ENCODE measurements at regions not wholly inside any gene's neighbourhood (a gene's known extent, or its start where the extent isn't known, plus 50 kb on each side); places are given as distances from the start of the nearest gene placed in this dataset.

DNA sequence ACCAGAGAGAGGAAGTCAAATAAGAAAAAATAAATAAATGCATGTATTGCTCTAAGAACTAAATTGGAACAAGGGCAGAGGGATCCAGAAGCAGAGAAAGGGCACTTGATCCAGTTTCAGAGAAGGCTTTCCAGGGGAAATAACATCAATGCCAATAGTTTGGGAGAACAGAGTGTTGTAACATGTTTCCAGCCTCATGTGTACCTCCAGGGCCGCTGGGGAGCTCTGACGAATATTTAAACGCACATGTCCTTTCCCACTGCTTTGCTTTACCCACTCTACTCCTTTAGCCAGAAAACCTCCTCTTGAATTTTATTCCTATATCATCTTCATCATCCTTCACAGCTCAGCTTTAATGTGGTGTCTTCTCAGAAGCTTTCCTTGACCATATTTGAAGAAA is 233.7 kb downstream of the ENC1 start:
- TF ChIP-seq EZH2 (IDR thresholded peaks at IDR 0.05) (no peak), EZH2phosphoT487 (IDR thresholded peaks at IDR 0.05) (no peak)
- TF ChIP-seq, protein P1, sequence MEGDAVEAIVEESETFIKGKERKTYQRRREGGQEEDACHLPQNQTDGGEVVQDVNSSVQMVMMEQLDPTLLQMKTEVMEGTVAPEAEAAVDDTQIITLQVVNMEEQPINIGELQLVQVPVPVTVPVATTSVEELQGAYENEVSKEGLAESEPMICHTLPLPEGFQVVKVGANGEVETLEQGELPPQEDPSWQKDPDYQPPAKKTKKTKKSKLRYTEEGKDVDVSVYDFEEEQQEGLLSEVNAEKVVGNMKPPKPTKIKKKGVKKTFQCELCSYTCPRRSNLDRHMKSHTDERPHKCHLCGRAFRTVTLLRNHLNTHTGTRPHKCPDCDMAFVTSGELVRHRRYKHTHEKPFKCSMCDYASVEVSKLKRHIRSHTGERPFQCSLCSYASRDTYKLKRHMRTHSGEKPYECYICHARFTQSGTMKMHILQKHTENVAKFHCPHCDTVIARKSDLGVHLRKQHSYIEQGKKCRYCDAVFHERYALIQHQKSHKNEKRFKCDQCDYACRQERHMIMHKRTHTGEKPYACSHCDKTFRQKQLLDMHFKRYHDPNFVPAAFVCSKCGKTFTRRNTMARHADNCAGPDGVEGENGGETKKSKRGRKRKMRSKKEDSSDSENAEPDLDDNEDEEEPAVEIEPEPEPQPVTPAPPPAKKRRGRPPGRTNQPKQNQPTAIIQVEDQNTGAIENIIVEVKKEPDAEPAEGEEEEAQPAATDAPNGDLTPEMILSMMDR (IDR thresholded peaks at IDR 0.05): no peak
- Histone ChIP-seq H3K79me2 (ENCODE audit: low read depth) (no peaks in the 10 kb centered on the region), H3K9me3 (ENCODE audit: low read depth) (no peaks in the 10 kb centered on the region), H3K36me3 (no peaks in the 10 kb centered on the region), H3K4me3 (no peak overlapping the region), H3K27me3 (no peaks in the 10 kb centered on the region), H2AFZ (replicated peaks) (no peak overlapping the region), H3F3A (ENCODE audit: low read depth) (no peaks in the 10 kb centered on the region), H3K4me2 (no peak overlapping the region), H4K20me1 (ENCODE audit: low read depth) (no peaks in the 10 kb centered on the region), H3K9ac (no peak overlapping the region), H3K27ac (no peak overlapping the region), H3K4me1 (peaks cover 12% of the 10 kb centered on the region)
- Mint-ChIP-seq H3K36me3 (no peaks in the 10 kb centered on the region), H3K4me3 (no peak overlapping the region), H3K4me1 (peaks cover 36% of the 10 kb centered on the region), H3K9me3 (no peaks in the 10 kb centered on the region), H3K27me3 (ENCODE audit: insufficient read depth, low read depth) (peaks cover 11% of the 10 kb centered on the region), H3K27ac (no peak overlapping the region)
- DNase-seq (ENCODE audit: low spot score): no peak

DNA sequence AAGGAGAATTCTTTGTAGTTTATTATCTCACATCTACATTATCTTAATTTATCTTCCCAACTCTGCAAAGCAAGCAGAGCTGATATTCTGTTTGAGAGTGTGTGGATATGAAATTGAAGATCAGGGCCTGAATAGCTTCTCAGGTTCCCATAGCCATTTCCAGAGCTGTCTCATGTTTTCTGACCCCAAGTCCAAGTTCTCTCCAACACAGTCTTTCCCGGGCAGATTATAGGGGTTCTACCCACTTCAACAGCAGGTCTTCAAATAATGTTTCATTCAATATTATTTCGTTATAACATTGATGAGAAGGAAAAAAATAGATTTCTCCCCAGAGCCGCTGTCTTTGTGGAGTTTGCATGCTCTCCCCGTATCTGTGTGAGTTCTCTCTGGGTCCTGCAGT is 234.9 kb downstream of the ENC1 start:
- no peaks in the 10 kb centered on the region for H3K27me3 ChIP-seq
- no peak overlapping the region for H3K4me3 ChIP-seq
- H3K36me3 Mint-ChIP-seq: no peaks in the 10 kb centered on the region
- TF ChIP-seq, protein P1 (IDR thresholded peaks at IDR 0.05): no peak
- no peaks in the 10 kb centered on the region for H3K9me3 ChIP-seq (ENCODE audit: low read depth)
- peaks cover 39% of the 10 kb centered on the region for H3K4me1 Mint-ChIP-seq
- H3K4me2 ChIP-seq: no peak overlapping the region
- no peaks in the 10 kb centered on the region for H4K20me1 ChIP-seq (ENCODE audit: low read depth)
- H3K4me1 ChIP-seq: no peaks in the 10 kb centered on the region
- no peak overlapping the region for H3K4me3 Mint-ChIP-seq
- H3K36me3 ChIP-seq: no peaks in the 10 kb centered on the region
- H2AFZ ChIP-seq (replicated peaks): no peak overlapping the region
- no peak overlapping the region for H3K9ac ChIP-seq
- no peaks in the 10 kb centered on the region for H3K79me2 ChIP-seq (ENCODE audit: low read depth)
- no peak for DNase-seq (ENCODE audit: low spot score)
- H3K27me3 Mint-ChIP-seq (ENCODE audit: insufficient read depth, low read depth): peaks cover 11% of the 10 kb centered on the region
- H3K27ac Mint-ChIP-seq: no peak overlapping the region
- no peak overlapping the region for H3K27ac ChIP-seq
- no peaks in the 10 kb centered on the region for H3K9me3 Mint-ChIP-seq
- no peaks in the 10 kb centered on the region for H3F3A ChIP-seq (ENCODE audit: low read depth)

DNA sequence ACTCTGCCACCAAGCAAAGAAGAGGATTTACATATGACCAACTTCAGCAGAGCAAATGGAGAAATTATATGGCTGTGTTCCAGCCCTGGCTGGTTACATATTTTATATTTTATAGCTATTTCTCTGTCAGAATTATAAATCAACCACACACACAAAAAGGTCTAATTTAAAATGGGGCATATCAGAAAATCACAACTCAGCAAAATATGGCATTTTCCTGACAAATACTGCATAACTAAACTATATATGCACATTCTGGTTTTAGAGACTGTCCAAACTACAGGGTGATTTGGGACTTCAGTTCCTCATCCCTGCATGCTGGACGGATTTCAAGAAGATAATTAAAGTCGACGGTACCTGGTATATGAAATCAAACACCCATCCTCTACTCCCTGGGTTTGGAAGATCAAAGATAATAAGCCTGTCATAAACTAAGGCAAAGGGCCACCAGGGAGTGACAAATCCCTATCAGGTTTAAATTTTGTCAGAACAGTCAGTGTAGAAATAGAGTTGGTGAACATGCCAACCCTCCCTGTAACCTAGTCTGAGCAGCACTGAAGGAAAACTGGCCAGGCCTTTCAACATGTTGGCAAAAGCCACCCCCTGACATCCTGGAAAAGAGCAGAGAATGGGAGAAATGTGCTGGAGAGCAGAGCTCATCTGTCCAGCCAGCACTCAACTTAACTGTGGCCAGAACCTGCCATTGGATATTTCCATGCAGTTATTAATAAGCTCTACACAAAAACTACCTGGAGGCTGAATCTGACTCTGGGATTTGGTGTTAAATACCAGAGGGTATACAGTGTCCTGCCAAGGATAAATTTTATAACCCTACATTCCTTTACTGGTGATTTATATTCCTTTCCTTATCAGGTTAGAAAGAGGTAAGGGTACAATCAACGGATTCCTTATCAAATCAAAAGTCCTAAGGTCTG is 235.7 kb downstream of the ENC1 start:
- Histone ChIP-seq H4K20me1 (ENCODE audit: low read depth) (no peaks in the 10 kb centered on the region), H3K27me3 (no peaks in the 10 kb centered on the region), H2AFZ (replicated peaks) (no peak overlapping the region), H3F3A (ENCODE audit: low read depth) (no peaks in the 10 kb centered on the region), H3K9ac (no peak overlapping the region), H3K79me2 (ENCODE audit: low read depth) (no peaks in the 10 kb centered on the region), H3K36me3 (no peaks in the 10 kb centered on the region), H3K4me3 (no peak overlapping the region), H3K4me1 (no peaks in the 10 kb centered on the region), H3K27ac (no peak overlapping the region), H3K9me3 (ENCODE audit: low read depth) (no peaks in the 10 kb centered on the region), H3K4me2 (no peak overlapping the region)
- no peak overlapping the region for H3K27ac Mint-ChIP-seq
- no peak for TF ChIP-seq EZH2 (IDR thresholded peaks at IDR 0.05)
- no peak for TF ChIP-seq EZH2phosphoT487 (IDR thresholded peaks at IDR 0.05)
- TF ChIP-seq, protein P1 (IDR thresholded peaks at IDR 0.05): no peak
- peaks cover 40% of the 10 kb centered on the region for H3K4me1 Mint-ChIP-seq
- DNase-seq (ENCODE audit: low spot score): no peak
- H3K9me3 Mint-ChIP-seq: no peaks in the 10 kb centered on the region
- H3K36me3 Mint-ChIP-seq: no peaks in the 10 kb centered on the region
- H3K27me3 Mint-ChIP-seq (ENCODE audit: insufficient read depth, low read depth): peaks cover 11% of the 10 kb centered on the region
- no peak overlapping the region for H3K4me3 Mint-ChIP-seq
